A673 (cell line): ENCODE measurements at regions not wholly inside any gene's neighbourhood (a gene's known extent, or its start where the extent isn't known, plus 50 kb on each side); places are given as distances from the start of the nearest gene placed in this dataset.

ENCODE experiments used
- BruUV-seq: library from RNA; stranded (reverse); fragments of 400-500 nt; replicated peaks from 2 replicates; lab custom pipeline; 2021; lab: Mats Ljungman, UMichigan
- CTCF ChIA-PET: fragments of 300-600 bp; sonication (Branson Sonifier 250); formaldehyde crosslinking; loops from one replicate; lab custom pipeline; 2022; ENCODE audit warnings: antibody characterized with exemption; lab: Charles Lee
- POLR2A ChIA-PET: fragments of 300-600 bp; sonication (Branson Sonifier 250); formaldehyde crosslinking; loops from one replicate; lab custom pipeline; 2022; ENCODE audit warnings: antibody characterized with exemption; ENCODE audit not compliant: low non-redundant PET; lab: Charles Lee
- DNase-seq: peaks from one replicate; pipeline ENCODE4 v3.0.0-alpha.2; 2015; ENCODE audit warnings: low spot score
- H3K27ac ChIP-seq: fragments of 200-600 bp; sonication (generic); 2 replicates; pipeline ENCODE4 v1.5.1; 2016; ENCODE audit warnings: mixed run types, low read depth, mild to moderate bottlenecking, mixed read lengths, antibody characterized with exemption, low read length; ENCODE audit not compliant: poor library complexity, severe bottlenecking
- H3K27me3 ChIP-seq: fragments of 200-600 bp; sonication (generic); replicated peaks from 2 replicates; pipeline ENCODE4 v1.6.1; 2017; ENCODE audit warnings: mixed run types, low read depth, mild to moderate bottlenecking, mixed read lengths, antibody characterized with exemption, low read length; ENCODE audit not compliant: insufficient read depth, poor library complexity
- H3K36me3 ChIP-seq: fragments of 200-600 bp; sonication (generic); 2 replicates; pipeline ENCODE4 v1.6.1; 2016; ENCODE audit warnings: mixed run types, mild to moderate bottlenecking, mixed read lengths, antibody characterized with exemption, low read length; ENCODE audit not compliant: insufficient read depth, poor library complexity, severe bottlenecking
- H3K4me1 ChIP-seq: fragments of 200-600 bp; sonication (generic); 2 replicates; pipeline ENCODE4 v1.6.1; 2017; ENCODE audit warnings: mixed run types, mild to moderate bottlenecking, mixed read lengths, antibody characterized with exemption, low read length; ENCODE audit not compliant: insufficient read depth, poor library complexity, severe bottlenecking
- H3K4me3 ChIP-seq: fragments of 200-600 bp; sonication (generic); 2 replicates; pipeline ENCODE4 v1.5.1; 2016; ENCODE audit warnings: low read depth, mixed run types, mild to moderate bottlenecking, mixed read lengths, low read length; ENCODE audit not compliant: poor library complexity, severe bottlenecking
- H3K9me3 ChIP-seq: fragments of 200-600 bp; sonication (generic); 2 replicates; pipeline ENCODE4 v1.6.1; 2016; ENCODE audit warnings: mixed run types, low read depth, mild to moderate bottlenecking, mixed read lengths, antibody characterized with exemption, low read length; ENCODE audit not compliant: poor library complexity, severe bottlenecking
- EZH2 ChIP-seq: fragments of 200-600 bp; sonication (generic); IDR thresholded peaks from 2 replicates; pipeline ENCODE4 v1.6.1; 2017; ENCODE audit warnings: borderline replicate concordance, low read depth, mild to moderate bottlenecking, mixed read lengths, antibody characterized with exemption, low read length; ENCODE audit not compliant: poor library complexity, severe bottlenecking
- intact Hi-C: fragments of 100-400 bp; cut with micrococcal nuclease; formaldehyde crosslinking; loops from one replicate; pipeline ENCODE4 v1.10.0; 2022; ENCODE audit not compliant: unreplicated experiment
- TF ChIP-seq, protein P1 (sequence below): fragments of 300-800, 200-600 bp; sonication (generic); conservative IDR thresholded peaks from 2 replicates; pipeline ENCODE4 v1.5.1; 2017; ENCODE audit warnings: low read depth, mild to moderate bottlenecking, antibody characterized with exemption, low read length, moderate library complexity, mixed read lengths

DNA sequence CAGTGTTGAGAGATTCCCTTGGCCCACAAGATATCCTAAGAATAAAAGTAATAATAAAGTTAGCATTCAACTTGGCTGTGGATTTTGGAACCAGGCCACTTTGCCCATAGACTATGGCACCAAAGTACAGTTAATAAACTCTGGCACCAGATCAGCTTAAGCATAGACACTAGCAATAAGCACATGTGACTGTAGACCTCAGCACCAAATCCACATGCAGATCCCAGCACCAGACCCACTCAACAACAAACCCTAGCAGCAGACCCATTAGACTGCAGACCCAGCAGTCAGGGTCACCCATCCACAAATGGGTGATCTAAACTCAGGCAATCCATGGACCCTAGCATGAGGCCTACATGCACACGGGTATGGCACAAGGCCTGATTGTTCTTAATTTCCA is 384.8 kb upstream of the CADM2 start:
- no TSS peak for BruUV-seq
- Histone ChIP-seq H3K9me3 (peaks cover 9% of the 10 kb centered on the region), H3K4me3 (no peak overlapping the region), H3K27me3 (no peaks in the 10 kb centered on the region), H3K36me3 (no peaks in the 10 kb centered on the region), H3K27ac (no peak overlapping the region), H3K4me1 (no peaks in the 10 kb centered on the region)
- CTCF ChIA-PET: no interaction called here
- TF ChIP-seq, protein P1, sequence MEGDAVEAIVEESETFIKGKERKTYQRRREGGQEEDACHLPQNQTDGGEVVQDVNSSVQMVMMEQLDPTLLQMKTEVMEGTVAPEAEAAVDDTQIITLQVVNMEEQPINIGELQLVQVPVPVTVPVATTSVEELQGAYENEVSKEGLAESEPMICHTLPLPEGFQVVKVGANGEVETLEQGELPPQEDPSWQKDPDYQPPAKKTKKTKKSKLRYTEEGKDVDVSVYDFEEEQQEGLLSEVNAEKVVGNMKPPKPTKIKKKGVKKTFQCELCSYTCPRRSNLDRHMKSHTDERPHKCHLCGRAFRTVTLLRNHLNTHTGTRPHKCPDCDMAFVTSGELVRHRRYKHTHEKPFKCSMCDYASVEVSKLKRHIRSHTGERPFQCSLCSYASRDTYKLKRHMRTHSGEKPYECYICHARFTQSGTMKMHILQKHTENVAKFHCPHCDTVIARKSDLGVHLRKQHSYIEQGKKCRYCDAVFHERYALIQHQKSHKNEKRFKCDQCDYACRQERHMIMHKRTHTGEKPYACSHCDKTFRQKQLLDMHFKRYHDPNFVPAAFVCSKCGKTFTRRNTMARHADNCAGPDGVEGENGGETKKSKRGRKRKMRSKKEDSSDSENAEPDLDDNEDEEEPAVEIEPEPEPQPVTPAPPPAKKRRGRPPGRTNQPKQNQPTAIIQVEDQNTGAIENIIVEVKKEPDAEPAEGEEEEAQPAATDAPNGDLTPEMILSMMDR: no peak
- no peak for TF ChIP-seq EZH2
- POLR2A ChIA-PET: no interaction called here
- DNase-seq: no peak
- intact Hi-C loops: no loop called here

DNA sequence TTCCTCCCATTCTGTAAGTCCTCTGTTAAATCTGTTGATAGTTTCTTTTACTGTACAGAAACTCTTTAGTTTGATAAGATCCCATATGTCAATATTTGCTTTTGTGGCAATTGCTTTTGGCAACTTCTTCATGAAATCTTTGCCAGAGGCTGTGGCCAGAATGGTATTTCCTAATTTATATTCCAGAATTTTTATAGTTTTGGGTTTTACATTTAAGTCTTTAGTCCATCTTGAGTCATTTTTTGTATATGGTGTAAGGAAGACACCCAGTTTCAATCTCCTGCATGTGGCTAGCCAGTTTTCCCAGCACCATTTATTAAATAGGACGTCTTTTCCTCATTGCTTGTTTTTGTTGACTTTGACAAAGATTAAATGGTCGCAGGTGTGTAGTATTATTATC is 372.4 kb upstream of the CADM2 start:
- no peak for DNase-seq
- TF ChIP-seq, protein P1: no peak
- TF ChIP-seq EZH2: no peak
- intact Hi-C loops: no loop called here
- CTCF ChIA-PET: no interaction called here
- Histone ChIP-seq H3K36me3 (no peaks in the 10 kb centered on the region), H3K4me3 (no peak overlapping the region), H3K27ac (no peak overlapping the region), H3K27me3 (no peaks in the 10 kb centered on the region), H3K9me3 (no peaks in the 10 kb centered on the region), H3K4me1 (no peaks in the 10 kb centered on the region)
- POLR2A ChIA-PET: no interaction called here
- no TSS peak for BruUV-seq

DNA sequence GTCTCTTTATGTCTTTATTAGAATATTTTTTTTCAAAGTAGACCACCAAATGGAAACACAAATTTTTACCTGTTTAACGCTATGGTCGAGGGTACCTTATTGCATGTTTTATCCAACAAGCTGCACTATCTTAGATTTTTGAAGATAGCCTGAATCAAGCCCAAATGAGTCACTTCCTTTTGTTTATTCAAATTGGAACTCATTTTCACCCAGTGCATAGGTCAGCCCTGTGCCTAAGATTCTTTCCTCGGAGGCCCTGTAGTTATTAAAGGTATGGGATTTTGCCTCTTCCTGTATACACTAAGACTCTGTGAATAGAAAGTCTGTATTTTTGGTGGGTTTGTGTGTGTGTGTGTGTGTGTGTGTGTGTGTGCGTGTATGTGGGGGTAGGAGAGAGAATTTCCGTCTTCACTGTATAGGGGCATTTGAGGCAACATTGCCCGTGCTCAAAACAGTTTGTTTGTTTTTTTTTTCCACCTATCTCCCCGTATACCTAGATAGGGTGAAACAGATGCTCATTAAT is 358.0 kb upstream of the CADM2 start:
- CTCF ChIA-PET: no interaction called here
- Histone ChIP-seq H3K4me3 (no peak overlapping the region), H3K27ac (no peak overlapping the region), H3K36me3 (no peaks in the 10 kb centered on the region), H3K9me3 (peaks cover 3% of the 10 kb centered on the region), H3K27me3 (no peaks in the 10 kb centered on the region), H3K4me1 (no peaks in the 10 kb centered on the region)
- TF ChIP-seq, protein P1: no peak
- TF ChIP-seq EZH2: no peak
- intact Hi-C loops: no loop called here
- POLR2A ChIA-PET: no interaction called here
- no peak for DNase-seq
- no TSS peak for BruUV-seq
